Endothelial cell of umbilical vein (primary cell): ENCODE measurements at regions not wholly inside any gene's neighbourhood (a gene's known extent, or its start where the extent isn't known, plus 50 kb on each side); places are given as distances from the start of the nearest gene placed in this dataset.

Experiments used
- BruUV-seq: library from RNA; stranded (reverse); fragments of 400-500 nt; replicated peaks from 2 replicates; lab custom pipeline; 2021; lab: Mats Ljungman, UMichigan
- CTCF ChIA-PET: fragments of 300-600, 350-600 bp; sonication (Branson Sonifier 250); formaldehyde crosslinking; loops from one replicate; lab custom pipeline; 2021; ENCODE audit warnings: antibody characterized with exemption, inconsistent platforms; lab: Charles Lee
- POLR2A ChIA-PET: fragments of 300-600, 350-600 bp; sonication (Branson Sonifier 250); formaldehyde crosslinking; loops from one replicate; lab custom pipeline; 2021; ENCODE audit warnings: antibody characterized with exemption, inconsistent platforms; lab: Charles Lee
- DNase-seq: peaks from one replicate; pipeline ENCODE4 v3.0.0-alpha.2; 2011; ENCODE audit warnings: low read depth, low spot score
- FAIRE-seq: peaks from 2 replicates; lab custom pipeline; 2011; peaks lifted over from hg19 to GRCh38; lab: Jason Lieb, UNC
- H2AFZ ChIP-seq: 2 replicates; pipeline ENCODE4 v1.6.0; 2012; ENCODE audit warnings: low read depth, low read length, control low read depth, inconsistent platforms
- H3K27ac ChIP-seq: 2 replicates; pipeline ENCODE4 v1.5.1; 2011; ENCODE audit warnings: low read depth, mild to moderate bottlenecking, control low read depth, low read length, moderate library complexity; ENCODE audit not compliant: insufficient read depth
- H3K27me3 ChIP-seq, 2 experiments: 2 replicates each; pipeline versions ENCODE4 v1.6.0 to v1.6.1; 2011; ENCODE audit warnings: low read length in 2 of 2, mixed read lengths in 1 of 2; ENCODE audit not compliant: control insufficient read depth in 2 of 2, insufficient read depth in 2 of 2
- H3K36me3 ChIP-seq, 2 experiments: 2 replicates in 1 of 2; 3 replicates in 1 of 2; pipeline ENCODE4 v1.5.1; 2011; ENCODE audit warnings: low read length in 2 of 2, mild to moderate bottlenecking in 1 of 2, moderate library complexity in 1 of 2; ENCODE audit not compliant: control insufficient read depth in 2 of 2, insufficient read depth in 2 of 2; ENCODE audit errors: extremely low read depth in 1 of 2
- H3K4me1 ChIP-seq: 3 replicates; pipeline ENCODE4 v1.5.1; 2011; ENCODE audit warnings: mild to moderate bottlenecking, low read length; ENCODE audit not compliant: control insufficient read depth, insufficient read depth; ENCODE audit errors: extremely low read depth
- H3K4me2 ChIP-seq: 2 replicates; pipeline ENCODE4 v1.6.1; 2011; ENCODE audit warnings: low read length, control low read depth, mixed read lengths; ENCODE audit not compliant: insufficient read depth
- H3K4me3 ChIP-seq, 3 experiments: fragments of 200-600 bp in 1 of 3; sonication (generic), shearing (Covaris generic) in 1 of 3; replicated peaks in 1 of 3; 2 replicates each; pipeline ENCODE4 v1.5.1; 2011 to 2016; ENCODE audit warnings: control low read depth in 3 of 3, low read length in 3 of 3, mild to moderate bottlenecking in 2 of 3, inconsistent platforms in 1 of 3, low read depth in 1 of 3, moderate library complexity in 1 of 3; ENCODE audit not compliant: insufficient read depth in 1 of 3
- H3K79me2 ChIP-seq: 2 replicates; pipeline ENCODE4 v1.6.0; 2012; ENCODE audit warnings: low read length, inconsistent platforms; ENCODE audit not compliant: control insufficient read depth, insufficient read depth
- H3K9ac ChIP-seq: replicated peaks from 2 replicates; pipeline ENCODE3; 2011; ENCODE audit warnings: low read length, control low read depth; ENCODE audit not compliant: insufficient read depth; ENCODE audit errors: extremely low read depth
- H3K9me1 ChIP-seq: replicated peaks from 3 replicates; pipeline ENCODE4 v1.6.0; 2011; ENCODE audit warnings: mild to moderate bottlenecking, low read length; ENCODE audit not compliant: control insufficient read depth, insufficient read depth; ENCODE audit errors: extremely low read depth
- H3K9me3 ChIP-seq: replicated peaks from 2 replicates; pipeline ENCODE4 v1.5.1; 2012; ENCODE audit warnings: low read length, inconsistent platforms; ENCODE audit not compliant: control insufficient read depth, insufficient read depth
- H4K20me1 ChIP-seq: replicated peaks from 2 replicates; pipeline ENCODE3; 2011; ENCODE audit warnings: mild to moderate bottlenecking, low read length; ENCODE audit not compliant: control insufficient read depth, insufficient read depth; ENCODE audit errors: extremely low read depth
- JUN ChIP-seq: IDR thresholded peaks from 2 replicates; pipeline ENCODE4 v1.6.1; 2011; ENCODE audit warnings: borderline replicate concordance, low read depth; ENCODE audit not compliant: insufficient read length, insufficient read depth
- POLR2A ChIP-seq: IDR thresholded peaks from 2 replicates; pipeline ENCODE4 v1.6.1; 2012; ENCODE audit warnings: low read depth, mild to moderate bottlenecking, control low read depth, low read length
- POLR2AphosphoS5 ChIP-seq: IDR thresholded peaks from 2 replicates; pipeline ENCODE4 v1.6.1; 2012; ENCODE audit warnings: low read depth, mild to moderate bottlenecking, control low read depth, low read length, moderate library complexity; ENCODE audit not compliant: insufficient read depth
- dilution Hi-C: fragments of 300-500 bp; cut with MboI; formaldehyde crosslinking; loops from one replicate; pipeline ENCODE4 v1.15.0; 2019; ENCODE audit warnings: low sequenced_read_pairs; ENCODE audit not compliant: extremely low pct_ligation_motif_present
- intact Hi-C: fragments of 100-400 bp; cut with micrococcal nuclease; formaldehyde crosslinking; loops from one replicate; pipeline ENCODE4 v1.10.0; 2022
- TF ChIP-seq, protein P1 (sequence below): IDR thresholded peaks from 2 replicates; pipeline ENCODE4 v1.6.1; 2011; ENCODE audit not compliant: insufficient read depth, insufficient read length
- TF ChIP-seq, protein P2 (sequence below), 2 donors: IDR thresholded peaks; 1 replicate in 1 of 2; 2 replicates in 1 of 2; pipeline ENCODE4 v1.5.1; 2011; ENCODE audit warnings: low read length in 2 of 2, mild to moderate bottlenecking in 2 of 2, moderate library complexity in 2 of 2, control low read depth in 1 of 2, inconsistent platforms in 1 of 2, low read depth in 1 of 2; ENCODE audit not compliant: insufficient read depth in 1 of 2; ENCODE audit errors: extremely low read depth in 1 of 2

- DNase-seq (no peak), FAIRE-seq (no peak)
- no TSS peak for BruUV-seq
- Histone ChIP-seq H3K27me3 (no peaks in the 10 kb centered on the region), H3K9me1 (no peaks in the 10 kb centered on the region), H3K79me2 (no peaks in the 10 kb centered on the region), H4K20me1 (no peaks in the 10 kb centered on the region), H2AFZ (no peak overlapping the region), H3K9me3 (no peaks in the 10 kb centered on the region), H3K4me1 (peaks cover 11% of the 10 kb centered on the region), H3K9ac (no peak overlapping the region), H3K36me3 (no peaks in the 10 kb centered on the region), H3K27ac (no peak overlapping the region), H3K4me2 (no peak overlapping the region), H3K4me3 (no peak overlapping the region)
- POLR2A ChIA-PET, result no interaction called here
- TF ChIP-seq, protein P1, sequence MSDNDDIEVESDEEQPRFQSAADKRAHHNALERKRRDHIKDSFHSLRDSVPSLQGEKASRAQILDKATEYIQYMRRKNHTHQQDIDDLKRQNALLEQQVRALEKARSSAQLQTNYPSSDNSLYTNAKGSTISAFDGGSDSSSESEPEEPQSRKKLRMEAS, result no peak
- TF ChIP-seq, protein P2, sequence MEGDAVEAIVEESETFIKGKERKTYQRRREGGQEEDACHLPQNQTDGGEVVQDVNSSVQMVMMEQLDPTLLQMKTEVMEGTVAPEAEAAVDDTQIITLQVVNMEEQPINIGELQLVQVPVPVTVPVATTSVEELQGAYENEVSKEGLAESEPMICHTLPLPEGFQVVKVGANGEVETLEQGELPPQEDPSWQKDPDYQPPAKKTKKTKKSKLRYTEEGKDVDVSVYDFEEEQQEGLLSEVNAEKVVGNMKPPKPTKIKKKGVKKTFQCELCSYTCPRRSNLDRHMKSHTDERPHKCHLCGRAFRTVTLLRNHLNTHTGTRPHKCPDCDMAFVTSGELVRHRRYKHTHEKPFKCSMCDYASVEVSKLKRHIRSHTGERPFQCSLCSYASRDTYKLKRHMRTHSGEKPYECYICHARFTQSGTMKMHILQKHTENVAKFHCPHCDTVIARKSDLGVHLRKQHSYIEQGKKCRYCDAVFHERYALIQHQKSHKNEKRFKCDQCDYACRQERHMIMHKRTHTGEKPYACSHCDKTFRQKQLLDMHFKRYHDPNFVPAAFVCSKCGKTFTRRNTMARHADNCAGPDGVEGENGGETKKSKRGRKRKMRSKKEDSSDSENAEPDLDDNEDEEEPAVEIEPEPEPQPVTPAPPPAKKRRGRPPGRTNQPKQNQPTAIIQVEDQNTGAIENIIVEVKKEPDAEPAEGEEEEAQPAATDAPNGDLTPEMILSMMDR (IDR thresholded peaks at IDR 0.05; ENCODE audit: extremely low read depth in 1 of 2, insufficient read depth in 1 of 2, low read depth in 1 of 2, low read length in 2 of 2), result no peak
- TF ChIP-seq JUN (no peak), POLR2A (no peak), POLR2AphosphoS5 (no peak)
- CTCF ChIA-PET, result interaction anchor here (1.2 kb wide), 2 partner anchors 9 to 12 kb away, joined by 3 to 4 read pairs; no protein-coding TSS in a partner anchor
- intact Hi-C loops (no loop called here), dilution Hi-C loops (no loop called here)
Measured at GRCh38 chr1:67948151-67949080, 102.0 kb downstream of the DIRAS3 start.
